HUES48 (cell line): ENCODE measurements at regions not wholly inside any gene's neighbourhood (a gene's known extent, or its start where the extent isn't known, plus 50 kb on each side); places are given as distances from the start of the nearest gene placed in this dataset.

Experiments
- H3K27ac ChIP-seq: one replicate; pipeline ENCODE4 v1.7.0; 2013; ENCODE audit warnings: low read depth, low read length, inconsistent platforms
- H3K27me3 ChIP-seq: 2 replicates; pipeline ENCODE4 v1.6.1; 2013; ENCODE audit warnings: mild to moderate bottlenecking, low read length; ENCODE audit not compliant: control insufficient read depth, insufficient read depth
- H3K36me3 ChIP-seq: 2 replicates; pipeline ENCODE4 v1.6.1; 2013; ENCODE audit warnings: low read length; ENCODE audit not compliant: control insufficient read depth, insufficient read depth
- H3K4me1 ChIP-seq: 2 replicates; pipeline ENCODE4 v1.6.1; 2013; ENCODE audit warnings: mild to moderate bottlenecking, low read length; ENCODE audit not compliant: control insufficient read depth, insufficient read depth
- H3K4me3 ChIP-seq: 2 replicates; pipeline ENCODE4 v1.5.1; 2013; ENCODE audit warnings: mild to moderate bottlenecking, low read depth, low read length
- H3K9ac ChIP-seq: 2 replicates; pipeline ENCODE4 v1.6.1; 2013; ENCODE audit warnings: mild to moderate bottlenecking, low read depth, low read length, moderate library complexity
- H3K9me3 ChIP-seq: 2 replicates; pipeline ENCODE4 v1.6.1; 2013; ENCODE audit warnings: low read length; ENCODE audit not compliant: control insufficient read depth, insufficient read depth

DNA sequence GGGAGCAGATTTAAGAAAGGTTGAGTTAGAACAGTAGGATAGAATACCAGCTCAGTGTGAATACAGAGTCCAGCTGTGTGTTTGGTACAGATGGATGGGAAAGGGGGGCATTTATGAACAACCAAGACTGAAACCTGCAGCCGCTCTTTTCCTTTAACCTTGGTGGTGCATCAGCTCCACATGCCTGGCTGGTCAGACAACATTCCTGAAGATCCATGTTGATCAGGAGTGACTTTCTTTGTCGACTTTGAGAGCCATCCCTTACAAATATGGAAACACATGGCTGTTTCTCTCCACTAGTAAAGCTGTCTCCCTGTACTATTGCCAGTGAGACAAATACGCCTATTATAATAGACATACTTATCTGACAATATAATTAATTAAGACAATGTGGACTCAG is 476.5 kb upstream of the IGFBP3 start:
- Histone ChIP-seq H3K9me3 (no peaks in the 10 kb centered on the region), H3K27me3 (no peaks in the 10 kb centered on the region), H3K4me3 (no peak overlapping the region), H3K27ac (no peak overlapping the region), H3K9ac (no peak overlapping the region), H3K36me3 (no peaks in the 10 kb centered on the region), H3K4me1 (no peaks in the 10 kb centered on the region)

DNA sequence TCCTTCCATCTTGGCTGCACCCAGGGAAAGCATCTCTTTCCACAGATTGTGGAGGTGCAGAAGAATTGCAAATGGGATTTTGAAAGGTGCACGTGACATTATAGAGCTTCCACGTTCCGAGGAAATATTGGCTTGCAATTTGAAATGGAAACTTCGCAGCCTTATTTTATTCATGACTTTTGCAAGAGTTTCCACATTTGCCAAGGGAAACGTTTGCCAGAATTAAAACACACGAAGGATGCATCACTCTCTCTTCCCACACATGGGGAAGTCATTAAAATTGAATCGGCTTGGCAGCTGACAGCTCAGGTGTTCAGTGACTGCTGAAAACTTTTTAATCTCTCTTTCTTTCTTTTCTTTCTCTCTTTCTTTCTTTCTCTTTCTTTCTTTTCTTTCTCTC is 475.4 kb upstream of the IGFBP3 start:
- H3K27ac ChIP-seq = no peak overlapping the region
- no peak overlapping the region for H3K4me3 ChIP-seq
- no peaks in the 10 kb centered on the region for H3K4me1 ChIP-seq
- no peaks in the 10 kb centered on the region for H3K27me3 ChIP-seq
- no peaks in the 10 kb centered on the region for H3K9me3 ChIP-seq
- H3K36me3 ChIP-seq = no peaks in the 10 kb centered on the region
- no peak overlapping the region for H3K9ac ChIP-seq

DNA sequence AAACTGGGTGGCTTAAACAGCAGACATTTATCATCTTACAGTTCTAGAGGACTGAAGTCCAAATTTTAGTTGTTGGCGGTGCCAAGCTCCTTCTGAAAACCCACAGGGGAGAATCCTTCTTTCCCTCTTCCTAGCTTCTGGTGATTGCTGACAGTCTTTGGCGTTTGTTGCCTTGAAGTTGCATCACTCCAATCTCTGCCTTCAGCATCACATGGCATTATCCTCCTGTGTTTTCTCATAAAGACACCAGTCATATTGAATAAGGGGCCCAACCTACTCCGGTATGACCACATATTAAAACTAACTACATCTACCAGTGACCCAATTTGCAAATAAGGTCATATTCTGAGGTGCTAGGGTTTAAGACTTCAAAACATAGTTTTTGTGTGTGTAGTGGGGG is 472.1 kb upstream of the IGFBP3 start:
- no peak overlapping the region for H3K9ac ChIP-seq
- no peaks in the 10 kb centered on the region for H3K4me1 ChIP-seq
- H3K27ac ChIP-seq = no peak overlapping the region
- no peak overlapping the region for H3K4me3 ChIP-seq
- H3K36me3 ChIP-seq = no peaks in the 10 kb centered on the region
- H3K27me3 ChIP-seq = no peaks in the 10 kb centered on the region
- H3K9me3 ChIP-seq = no peaks in the 10 kb centered on the region

- no peaks in the 10 kb centered on the region for H3K36me3 ChIP-seq
- no peaks in the 10 kb centered on the region for H3K9me3 ChIP-seq
- no peak overlapping the region for H3K27ac ChIP-seq
- no peaks in the 10 kb centered on the region for H3K4me1 ChIP-seq
- no peaks in the 10 kb centered on the region for H3K27me3 ChIP-seq
- no peak overlapping the region for H3K9ac ChIP-seq
- H3K4me3 ChIP-seq = no peak overlapping the region
Observed at GRCh38 chr7:46391231-46392201, 470.4 kb upstream of the IGFBP3 start.

- Histone ChIP-seq H3K4me1 (no peaks in the 10 kb centered on the region), H3K9me3 (no peaks in the 10 kb centered on the region), H3K36me3 (no peaks in the 10 kb centered on the region), H3K9ac (no peak overlapping the region), H3K4me3 (no peak overlapping the region), H3K27ac (no peak overlapping the region), H3K27me3 (no peaks in the 10 kb centered on the region)
Observed at GRCh38 chr7:46390042-46390441, 469.0 kb upstream of the IGFBP3 start.

GRCh38 chr7:46389146-46389545 is 468.1 kb upstream of the IGFBP3 start:
- Histone ChIP-seq H3K9ac (no peak overlapping the region), H3K36me3 (no peaks in the 10 kb centered on the region), H3K4me3 (no peak overlapping the region), H3K9me3 (no peaks in the 10 kb centered on the region), H3K27ac (no peak overlapping the region), H3K4me1 (no peaks in the 10 kb centered on the region), H3K27me3 (no peaks in the 10 kb centered on the region)

DNA sequence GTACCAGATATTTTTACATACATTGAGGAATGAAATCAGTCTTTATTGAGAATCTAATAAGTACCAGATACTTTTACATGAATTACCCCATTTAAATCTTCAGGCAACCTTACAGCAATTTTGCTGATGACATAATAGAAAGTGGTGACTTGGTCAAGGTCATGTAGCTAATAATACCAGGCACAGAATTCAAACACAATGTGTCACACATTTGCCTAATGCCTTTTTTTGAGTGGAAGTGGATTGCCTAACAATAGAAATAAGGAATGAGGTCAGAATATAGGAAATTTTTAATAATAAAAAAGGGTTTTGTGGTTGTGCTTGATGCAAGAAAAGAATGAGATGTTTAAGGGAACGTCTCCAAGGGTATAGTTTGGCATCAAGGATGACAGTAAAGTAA is 466.6 kb upstream of the IGFBP3 start:
- no peaks in the 10 kb centered on the region for H3K27me3 ChIP-seq
- H3K9ac ChIP-seq = no peak overlapping the region
- no peaks in the 10 kb centered on the region for H3K36me3 ChIP-seq
- H3K9me3 ChIP-seq = no peaks in the 10 kb centered on the region
- H3K4me3 ChIP-seq = no peak overlapping the region
- H3K27ac ChIP-seq = no peak overlapping the region
- no peaks in the 10 kb centered on the region for H3K4me1 ChIP-seq

DNA sequence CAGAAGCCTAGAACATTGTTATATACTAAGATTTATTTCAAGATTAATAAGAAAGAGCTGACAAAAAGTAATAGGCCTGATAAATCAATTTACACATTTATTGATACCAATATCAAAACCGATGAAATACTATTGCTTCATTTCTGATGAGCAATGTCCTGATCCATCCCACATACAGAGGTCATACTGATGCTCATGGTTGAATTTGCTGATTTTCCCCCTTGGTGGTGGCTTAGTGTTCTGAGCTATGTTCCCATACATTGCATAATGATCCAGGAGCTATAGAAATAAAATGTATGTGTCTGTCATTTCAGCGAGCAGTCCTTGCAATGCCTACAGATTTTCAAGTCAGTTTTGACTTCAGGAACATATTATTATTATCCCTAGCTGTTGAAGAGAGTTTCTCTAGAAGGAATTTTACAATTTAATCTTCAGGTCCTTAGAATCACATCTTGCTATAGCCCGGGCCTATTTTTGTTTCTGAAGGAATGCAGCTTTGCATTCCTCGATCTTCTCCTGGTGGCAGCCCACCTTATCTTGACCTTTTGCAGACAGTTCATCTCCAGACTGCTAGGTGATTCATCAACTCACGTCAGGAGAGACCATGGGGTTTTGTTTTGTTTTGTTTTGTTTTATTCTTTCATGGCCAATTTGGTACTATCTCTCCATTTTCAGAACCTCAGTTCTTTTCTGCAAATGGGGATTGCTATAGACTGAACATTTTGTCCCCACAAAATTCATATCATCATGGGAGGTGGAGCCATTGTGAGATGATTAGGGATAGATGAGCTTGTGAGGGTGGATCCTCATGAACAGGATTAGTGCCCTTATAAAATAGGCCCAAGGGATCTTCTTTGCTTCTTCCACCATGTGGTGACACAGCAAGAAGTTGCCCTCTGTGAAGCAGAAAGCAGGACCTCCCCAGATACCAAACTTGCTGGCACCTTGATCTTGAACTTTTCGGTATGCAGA is 465.6 kb upstream of the IGFBP3 start:
- Histone ChIP-seq H3K4me1 (no peaks in the 10 kb centered on the region), H3K27ac (no peak overlapping the region), H3K36me3 (no peaks in the 10 kb centered on the region), H3K9me3 (no peaks in the 10 kb centered on the region), H3K4me3 (no peak overlapping the region), H3K27me3 (no peaks in the 10 kb centered on the region), H3K9ac (no peak overlapping the region)

DNA sequence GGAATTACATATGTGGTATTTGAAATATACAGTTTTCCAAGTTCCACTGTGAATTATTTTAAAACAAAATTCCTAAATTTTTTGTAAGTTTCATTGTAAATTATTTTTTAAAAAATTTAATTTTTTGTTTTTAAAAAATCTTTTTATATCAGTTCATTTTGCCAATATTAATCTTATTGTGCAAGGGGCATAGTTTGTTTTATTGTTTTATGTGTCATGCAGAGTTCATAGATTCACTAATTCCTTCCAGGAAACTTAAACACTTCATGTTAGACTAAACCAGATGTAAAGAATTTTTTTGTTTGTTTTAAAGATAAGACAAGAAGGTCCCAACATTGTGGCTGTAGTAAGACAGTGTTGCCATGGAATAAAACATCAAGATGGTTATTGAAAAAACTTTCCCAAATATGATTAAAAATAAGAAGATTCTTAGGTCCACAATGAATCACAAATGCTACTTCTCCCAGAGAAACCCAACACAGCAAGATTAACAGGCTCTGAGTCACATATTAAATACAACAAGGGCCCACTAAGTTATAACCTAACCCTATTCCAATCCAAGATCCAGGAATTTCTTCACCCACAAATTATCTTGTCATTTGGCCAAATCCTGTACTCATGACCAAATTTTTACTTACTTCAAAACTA is 464.7 kb upstream of the IGFBP3 start:
- Histone ChIP-seq H3K9ac (no peak overlapping the region), H3K36me3 (no peaks in the 10 kb centered on the region), H3K27ac (no peak overlapping the region), H3K4me1 (no peaks in the 10 kb centered on the region), H3K27me3 (no peaks in the 10 kb centered on the region), H3K9me3 (no peaks in the 10 kb centered on the region), H3K4me3 (no peak overlapping the region)

- Histone ChIP-seq H3K9ac (no peak overlapping the region), H3K9me3 (no peaks in the 10 kb centered on the region)
Observed at GRCh38 chr7:46383605-46384004, 462.5 kb upstream of the IGFBP3 start.

More at GRCh38 chr7:46383605-46384004, 462.5 kb upstream of the IGFBP3 start:
- no peak overlapping the region for H3K4me3 ChIP-seq
- no peak overlapping the region for H3K27ac ChIP-seq
- H3K4me1 ChIP-seq = no peaks in the 10 kb centered on the region
- no peaks in the 10 kb centered on the region for H3K36me3 ChIP-seq
- H3K27me3 ChIP-seq = no peaks in the 10 kb centered on the region
